H1 (cell line): ENCODE measurements at regions not wholly inside any gene's neighbourhood (a gene's known extent, or its start where the extent isn't known, plus 50 kb on each side); places are given as distances from the start of the nearest gene placed in this dataset.

Experiments used
- CTCF ChIA-PET: fragments of 300-600 bp; sonication (Branson Sonifier 250); formaldehyde crosslinking; loops from one replicate; lab custom pipeline; 2021; ENCODE audit not compliant: partially characterized antibody; lab: Charles Lee
- POLR2A ChIA-PET: fragments of 300-600 bp; sonication (Branson Sonifier 250); formaldehyde crosslinking; loops from one replicate; lab custom pipeline; 2021; ENCODE audit warnings: inconsistent platforms; ENCODE audit not compliant: partially characterized antibody; lab: Charles Lee
- DNase-seq, 2 experiments: peaks; one replicate each; pipeline versions ENCODE4 v3.0.0 to v3.0.0-alpha.2; 2010 to 2022; ENCODE audit warnings: low spot score in 2 of 2, low read depth in 1 of 2, mixed read lengths in 1 of 2
- FAIRE-seq: peaks from 2 replicates; lab custom pipeline; 2011; peaks lifted over from hg19 to GRCh38; lab: Jason Lieb, UNC
- H2AFZ ChIP-seq: 2 replicates; pipeline ENCODE4 v1.8.1; 2012; ENCODE audit warnings: low read length, inconsistent platforms
- H2AK5ac ChIP-seq: 2 replicates; pipeline ENCODE4 v1.6.1; 2013; ENCODE audit warnings: low read depth, low read length
- H2BK120ac ChIP-seq: replicated peaks from 2 replicates; pipeline ENCODE3; 2013; ENCODE audit warnings: low read depth, low read length, inconsistent platforms
- H2BK12ac ChIP-seq: 2 replicates; pipeline ENCODE4 v1.6.1; 2013; ENCODE audit warnings: low read depth, low read length
- H2BK15ac ChIP-seq: 2 replicates; pipeline ENCODE4 v1.6.1; 2013; ENCODE audit warnings: low read length
- H2BK20ac ChIP-seq: 2 replicates; pipeline ENCODE4 v1.6.1; 2013; ENCODE audit warnings: low read length
- H2BK5ac ChIP-seq: 2 replicates; pipeline ENCODE4 v1.6.1; 2013; ENCODE audit warnings: low read depth, low read length
- H3K14ac ChIP-seq: 2 replicates; pipeline ENCODE4 v1.6.1; 2013; ENCODE audit warnings: inconsistent platforms; ENCODE audit not compliant: insufficient read length
- H3K18ac ChIP-seq: 2 replicates; pipeline ENCODE4 v1.6.1; 2013; ENCODE audit warnings: low read length; ENCODE audit errors: extremely low read depth
- H3K23ac ChIP-seq: 2 replicates; pipeline ENCODE4 v1.6.1; 2013; ENCODE audit warnings: inconsistent platforms; ENCODE audit not compliant: insufficient read length
- H3K23me2 ChIP-seq: 2 replicates; pipeline ENCODE4 v1.6.1; 2013; ENCODE audit warnings: low read depth, low read length
- H3K27ac ChIP-seq: 2 replicates; pipeline ENCODE4 v1.6.1; 2011; ENCODE audit warnings: low read depth, low read length, inconsistent platforms
- H3K27me3 ChIP-seq, 4 experiments: replicated peaks in 1 of 4; 1 replicate in 1 of 4; 2 replicates in 3 of 4; pipeline versions ENCODE4 v1.6.1 to v1.8.1; 2011 to 2013; ENCODE audit warnings: low read length in 3 of 4, mild to moderate bottlenecking in 3 of 4, inconsistent platforms in 2 of 4, mixed read lengths in 2 of 4, moderate library complexity in 1 of 4; ENCODE audit not compliant: control insufficient read depth in 3 of 4, insufficient read depth in 3 of 4; ENCODE audit errors: extremely low read depth in 1 of 4
- H3K36me3 ChIP-seq, 4 experiments: 2 replicates each; pipeline versions ENCODE4 v1.6.1 to v1.8.1; 2011 to 2013; ENCODE audit warnings: mild to moderate bottlenecking in 4 of 4, low read length in 3 of 4, moderate library complexity in 2 of 4, control low read depth in 1 of 4, inconsistent platforms in 1 of 4; ENCODE audit not compliant: insufficient read depth in 4 of 4, control insufficient read depth in 2 of 4
- H3K4ac ChIP-seq: replicated peaks from 2 replicates; pipeline ENCODE3; 2013; ENCODE audit warnings: low read length, low read depth, mixed read lengths, inconsistent platforms; ENCODE audit not compliant: insufficient read length
- H3K4me1 ChIP-seq, 4 experiments: replicated peaks in 1 of 4; 1 replicate in 1 of 4; 2 replicates in 3 of 4; pipeline versions ENCODE4 v1.6.1 to v1.8.1; 2011 to 2013; ENCODE audit warnings: low read length in 3 of 4, inconsistent platforms in 2 of 4, mixed read lengths in 1 of 4; ENCODE audit not compliant: insufficient read depth in 4 of 4, control insufficient read depth in 3 of 4
- H3K4me2 ChIP-seq, 2 experiments: 2 replicates each; pipeline versions ENCODE4 v1.6.1 to v1.8.1; 2011 to 2013; ENCODE audit warnings: low read depth in 2 of 2, low read length in 2 of 2, control low read depth in 1 of 2, inconsistent platforms in 1 of 2, mild to moderate bottlenecking in 1 of 2; ENCODE audit not compliant: insufficient read depth in 1 of 2
- H3K4me3 ChIP-seq, 4 experiments: fragments of 200-600, 300-600 bp in 1 of 4; sonication (generic), shearing (Covaris generic), sonication (Bioruptor Twin) in 1 of 4; 2 replicates each; pipeline versions ENCODE4 v1.5.1 to v1.8.1; 2011 to 2016; ENCODE audit warnings: low read length in 4 of 4, low read depth in 3 of 4, control low read depth in 2 of 4, inconsistent platforms in 2 of 4, mild to moderate bottlenecking in 2 of 4, mixed read lengths in 1 of 4, moderate library complexity in 1 of 4; ENCODE audit not compliant: insufficient read depth in 2 of 4; ENCODE audit errors: extremely low read depth in 1 of 4
- H3K56ac ChIP-seq: replicated peaks from 2 replicates; pipeline ENCODE3; 2013; ENCODE audit warnings: low read depth, mild to moderate bottlenecking, mixed read lengths, low read length, inconsistent platforms; ENCODE audit not compliant: insufficient read length
- H3K79me1 ChIP-seq: 2 replicates; pipeline ENCODE4 v1.6.1; 2013; ENCODE audit warnings: low read depth, low read length, control low read depth
- H3K79me2 ChIP-seq, 2 experiments: 2 replicates each; pipeline versions ENCODE4 v1.6.1 to v1.8.1; 2012 to 2013; ENCODE audit warnings: low read length in 2 of 2, mild to moderate bottlenecking in 2 of 2, inconsistent platforms in 1 of 2; ENCODE audit not compliant: insufficient read depth in 2 of 2, control insufficient read depth in 1 of 2
- H3K9ac ChIP-seq, 4 experiments: replicated peaks in 1 of 4; 1 replicate in 1 of 4; 2 replicates in 3 of 4; pipeline versions ENCODE4 v1.6.1 to v1.8.1; 2011 to 2013; ENCODE audit warnings: low read depth in 3 of 4, low read length in 3 of 4, control low read depth in 2 of 4, mild to moderate bottlenecking in 2 of 4, moderate library complexity in 2 of 4, inconsistent platforms in 1 of 4; ENCODE audit errors: extremely low read depth in 1 of 4
- H3K9me3 ChIP-seq, 2 experiments: 2 replicates each; pipeline versions ENCODE4 v1.6.1 to v1.8.1; 2012 to 2013; ENCODE audit warnings: mild to moderate bottlenecking in 2 of 2, moderate library complexity in 2 of 2, control low read depth in 1 of 2, inconsistent platforms in 1 of 2, low read depth in 1 of 2, low read length in 1 of 2, mixed read lengths in 1 of 2; ENCODE audit not compliant: insufficient read depth in 2 of 2
- H4K20me1 ChIP-seq, 2 experiments: replicated peaks in 1 of 2; 2 replicates each; pipeline versions ENCODE3 to v1.8.1; 2011 to 2013; ENCODE audit warnings: inconsistent platforms in 2 of 2, low read length in 2 of 2, mild to moderate bottlenecking in 1 of 2; ENCODE audit not compliant: insufficient read depth in 2 of 2, control insufficient read depth in 1 of 2
- H4K5ac ChIP-seq: 2 replicates; pipeline ENCODE4 v1.6.1; 2013; ENCODE audit warnings: low read length, low read depth, mixed read lengths, inconsistent platforms; ENCODE audit not compliant: insufficient read length
- H4K8ac ChIP-seq: 2 replicates; pipeline ENCODE4 v1.8.0; 2013; ENCODE audit warnings: mild to moderate bottlenecking, moderate library complexity, low read length, inconsistent platforms; ENCODE audit not compliant: insufficient read depth; ENCODE audit errors: extremely low read depth
- H4K91ac ChIP-seq: replicated peaks from 2 replicates; pipeline ENCODE3; 2013; ENCODE audit warnings: low read length, mixed read lengths, inconsistent platforms; ENCODE audit not compliant: insufficient read length
- MAFK ChIP-seq: IDR thresholded peaks from 2 replicates; pipeline ENCODE4 v1.6.1; 2012; ENCODE audit warnings: low read depth, mild to moderate bottlenecking, improper control_type of control experiment, low read length
- ZNF274 ChIP-seq: IDR thresholded peaks from 2 replicates; pipeline ENCODE4 v1.7.0; 2012; ENCODE audit warnings: low read length, borderline replicate concordance; ENCODE audit errors: extremely low read depth

DNA sequence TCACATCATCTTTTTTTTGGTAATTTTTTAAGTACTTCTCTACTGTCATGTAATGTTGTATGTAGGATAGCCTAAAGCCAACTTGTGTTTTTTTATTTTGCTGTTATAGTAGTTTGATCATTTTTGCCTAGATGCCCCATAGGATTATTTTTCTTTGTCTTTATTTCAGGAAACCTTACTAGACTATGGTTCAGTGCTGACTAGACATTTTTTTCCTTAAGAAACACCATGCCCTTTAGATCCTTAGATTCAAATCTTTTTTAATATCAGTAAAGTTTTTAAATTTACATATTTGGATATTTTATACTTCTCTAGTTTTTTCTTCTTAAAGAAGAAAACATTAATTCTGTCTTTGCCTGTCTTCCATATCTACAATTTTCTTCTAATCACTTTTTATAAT, 221.3 kb downstream of the IDS start:
- Histone ChIP-seq H2AFZ (no peak overlapping the region), H3K36me3 (no peaks in the 10 kb centered on the region), H3K14ac (no peak overlapping the region), H3K4me1 (no peaks in the 10 kb centered on the region), H3K23ac (no peak overlapping the region), H3K27ac (no peak overlapping the region), H4K5ac (no peak overlapping the region), H3K23me2 (no peaks in the 10 kb centered on the region), H3K79me1 (no peaks in the 10 kb centered on the region), H4K8ac (no peak overlapping the region)
- no peak for TF ChIP-seq ZNF274
- peak; percentile 35; the same call in 1 of the 2 replicates for TF ChIP-seq MAFK
- TF ChIP-seq, all 59 proteins: peak for 1
- Histone ChIP-seq H3K4ac (no peak overlapping the region), H2BK120ac (no peak overlapping the region), H3K18ac (no peak overlapping the region), H3K4me3 (no peak overlapping the region), H3K9me3 (no peaks in the 10 kb centered on the region), H3K56ac (no peak overlapping the region), H4K91ac (no peak overlapping the region), H3K79me2 (no peaks in the 10 kb centered on the region), H2BK20ac (no peak overlapping the region), H2BK12ac (no peak overlapping the region), H2BK15ac (no peak overlapping the region), H2BK5ac (no peak overlapping the region), H3K9ac (no peak overlapping the region), H2AK5ac (no peak overlapping the region), H3K4me2 (no peak overlapping the region), H3K27me3 (no peaks in the 10 kb centered on the region), H4K20me1 (no peaks in the 10 kb centered on the region)
- DNase-seq (no peak), FAIRE-seq (no peak)
- POLR2A ChIA-PET: no interaction called here
- CTCF ChIA-PET: interaction anchor here (1.1 to 1.5 kb wide), 3 partner anchors 9 to 428 kb away, joined by 3 read pairs; no protein-coding TSS in a partner anchor
